HG03575 (cell line): ENCODE measurements at regions not wholly inside any gene's neighbourhood (a gene's known extent, or its start where the extent isn't known, plus 50 kb on each side); places are given as distances from the start of the nearest gene placed in this dataset.

Experiments
- ATAC-seq: cut with Tn5 transposase; IDR thresholded peaks from one replicate; pipeline ENCODE4 v1.9.1; 2021; ENCODE audit not compliant: unreplicated experiment, insufficient number of reproducible peaks, low FRiP score; ENCODE audit errors: extremely low read depth

GRCh38 chr10:90458054-90458453 lies 399.8 kb downstream of the HTR7 start:
- ATAC-seq: no peak

GRCh38 chr10:90458571-90458970 lies 399.3 kb downstream of the HTR7 start:
- ATAC-seq: no peak

- ATAC-seq: no peak
Observed at GRCh38 chr10:90461437-90462155, 396.2 kb downstream of the HTR7 start.

GRCh38 chr10:90462749-90463470 lies 394.9 kb downstream of the HTR7 start:
- no peak for ATAC-seq

GRCh38 chr10:90464329-90464728 lies 393.5 kb downstream of the HTR7 start:
- no peak for ATAC-seq

- ATAC-seq: no peak
Observed at GRCh38 chr10:90470966-90471365, 386.9 kb downstream of the HTR7 start.

- no peak for ATAC-seq
Observed at GRCh38 chr10:90480466-90480865, 377.4 kb downstream of the HTR7 start.

GRCh38 chr10:90481326-90481923 lies 376.4 kb downstream of the HTR7 start:
- no peak for ATAC-seq

GRCh38 chr10:90484518-90484917 lies 373.3 kb downstream of the HTR7 start:
- ATAC-seq: no peak

GRCh38 chr10:90494183-90494582 lies 363.7 kb downstream of the HTR7 start:
- no peak for ATAC-seq

GRCh38 chr10:90504172-90504571 lies 353.7 kb downstream of the HTR7 start:
- ATAC-seq: no peak

- ATAC-seq: no peak
Observed at GRCh38 chr10:90526721-90527120, 331.1 kb downstream of the HTR7 start.

- ATAC-seq: no peak
Observed at GRCh38 chr10:90530521-90530920, 327.3 kb downstream of the HTR7 start.

- no peak for ATAC-seq
Observed at GRCh38 chr10:90557385-90557784, 300.5 kb downstream of the HTR7 start.

GRCh38 chr10:90560331-90560730 lies 297.5 kb downstream of the HTR7 start:
- no peak for ATAC-seq

GRCh38 chr10:90561666-90562065 lies 296.2 kb downstream of the HTR7 start:
- ATAC-seq: no peak

GRCh38 chr10:90571481-90572258 lies 286.2 kb downstream of the HTR7 start:
- no peak for ATAC-seq

GRCh38 chr10:90575125-90575524 lies 282.7 kb downstream of the HTR7 start:
- ATAC-seq: no peak

GRCh38 chr10:90577569-90577968 lies 280.3 kb downstream of the HTR7 start:
- ATAC-seq: no peak
